Keratinocyte (primary cell): ENCODE measurements at regions not wholly inside any gene's neighbourhood (a gene's known extent, or its start where the extent isn't known, plus 50 kb on each side); places are given as distances from the start of the nearest gene placed in this dataset.
A peak's percentile ranks its signal among the peaks of the same experiment; 100 is the strongest.

Experiments used
- DNase-seq: peaks from one replicate; pipeline ENCODE4 v3.0.0-alpha.2; 2011; ENCODE audit warnings: low read depth, missing footprints, low spot score
- FAIRE-seq: peaks from 2 replicates; lab custom pipeline; 2011; peaks lifted over from hg19 to GRCh38; lab: Jason Lieb, UNC
- H2AFZ ChIP-seq: 2 replicates; pipeline ENCODE4 v1.6.0; 2012; ENCODE audit warnings: low read length, control low read depth, inconsistent platforms; ENCODE audit not compliant: control insufficient read depth
- H3K27ac ChIP-seq: 2 replicates; pipeline ENCODE4 v1.5.1; 2011; ENCODE audit warnings: low read length; ENCODE audit not compliant: control insufficient read depth, insufficient read depth
- H3K27me3 ChIP-seq: 3 replicates; pipeline ENCODE4 v1.6.0; 2011; ENCODE audit warnings: low read length; ENCODE audit not compliant: control insufficient read depth, insufficient read depth; ENCODE audit errors: extremely low read depth
- H3K36me3 ChIP-seq, 2 experiments: 2 replicates in 1 of 2; 3 replicates in 1 of 2; pipeline ENCODE4 v1.5.1; 2011; ENCODE audit warnings: low read length in 2 of 2, mild to moderate bottlenecking in 1 of 2; ENCODE audit not compliant: control insufficient read depth in 2 of 2, insufficient read depth in 2 of 2; ENCODE audit errors: extremely low read depth in 1 of 2
- H3K4me1 ChIP-seq: 3 replicates; pipeline ENCODE4 v1.5.1; 2011; ENCODE audit warnings: low read length; ENCODE audit not compliant: control insufficient read depth, insufficient read depth; ENCODE audit errors: extremely low read depth
- H3K4me2 ChIP-seq: 3 replicates; pipeline ENCODE4 v1.6.0; 2011; ENCODE audit warnings: low read depth, low read length; ENCODE audit not compliant: control insufficient read depth, insufficient read depth; ENCODE audit errors: extremely low read depth
- H3K4me3 ChIP-seq, 3 experiments: fragments of 200-600 bp in 1 of 3; sonication (generic) in 1 of 3; 2 replicates in 2 of 3; 3 replicates in 1 of 3; pipeline ENCODE4 v1.5.1; 2011 to 2016; ENCODE audit warnings: low read length in 3 of 3, mild to moderate bottlenecking in 3 of 3, control low read depth in 2 of 3, inconsistent platforms in 1 of 3, low read depth in 1 of 3, mixed read lengths in 1 of 3, mixed run types in 1 of 3, moderate library complexity in 1 of 3; ENCODE audit not compliant: control insufficient read depth in 2 of 3, insufficient read depth in 2 of 3; ENCODE audit errors: extremely low read depth in 1 of 3
- H3K79me2 ChIP-seq: 2 replicates; pipeline ENCODE4 v1.6.0; 2012; ENCODE audit warnings: low read length; ENCODE audit not compliant: control insufficient read depth, insufficient read depth
- H3K9ac ChIP-seq: 3 replicates; pipeline ENCODE4 v1.6.0; 2011; ENCODE audit warnings: low read length; ENCODE audit not compliant: control insufficient read depth, insufficient read depth; ENCODE audit errors: extremely low read depth
- H3K9me1 ChIP-seq: 3 replicates; pipeline ENCODE4 v1.6.0; 2011; ENCODE audit warnings: low read length; ENCODE audit not compliant: control insufficient read depth, insufficient read depth; ENCODE audit errors: extremely low read depth
- H3K9me3 ChIP-seq: 2 replicates; pipeline ENCODE4 v1.5.1; 2012; ENCODE audit warnings: low read depth, low read length; ENCODE audit not compliant: control insufficient read depth
- H4K20me1 ChIP-seq: 3 replicates; pipeline ENCODE4 v1.6.0; 2011; ENCODE audit warnings: low read length; ENCODE audit not compliant: control insufficient read depth, insufficient read depth; ENCODE audit errors: extremely low read depth
- EZH2 ChIP-seq: IDR thresholded peaks from one replicate; pipeline ENCODE4 v1.6.1; 2012; ENCODE audit warnings: inconsistent platforms, mild to moderate bottlenecking, low read length, moderate library complexity
- dilution Hi-C: fragments of 300-500 bp; cut with MboI; formaldehyde crosslinking; loops from one replicate; pipeline ENCODE4 v1.7.0; 2020; ENCODE audit warnings: low sequenced_read_pairs; ENCODE audit not compliant: extremely low pct_ligation_motif_present
- TF ChIP-seq, protein P1 (sequence below), 3 experiments: IDR thresholded peaks in 1 of 3; conservative IDR thresholded peaks in 1 of 3; optimal IDR thresholded peaks in 1 of 3; 2 replicates in 2 of 3; 3 replicates in 1 of 3; pipeline versions ENCODE3 to v1.5.1; 2011; ENCODE audit warnings: low read length in 3 of 3, mild to moderate bottlenecking in 3 of 3, moderate library complexity in 2 of 3, control low read depth in 1 of 3, inconsistent platforms in 1 of 3; ENCODE audit not compliant: insufficient read depth in 2 of 3; ENCODE audit errors: extremely low read depth in 1 of 3

DNA sequence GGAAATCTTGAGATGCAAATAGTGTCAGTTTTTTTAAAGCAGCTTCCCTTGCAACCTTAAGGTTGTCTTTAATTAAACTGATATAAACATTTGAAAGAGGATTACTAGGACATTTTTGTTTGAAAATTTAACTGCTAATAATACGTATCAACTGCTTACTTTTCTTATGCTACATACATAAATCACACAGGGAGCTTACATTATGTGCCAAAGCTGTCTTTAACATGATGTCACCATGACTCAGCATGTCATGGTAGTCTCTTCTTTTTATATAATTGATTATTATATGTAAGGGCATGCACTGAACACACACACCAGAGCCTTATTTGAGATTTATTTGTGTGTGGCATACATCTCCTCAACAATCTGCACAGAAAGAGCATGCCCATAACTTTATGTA, 63.0 kb upstream of the PTHLH start:
- H3K4me3 ChIP-seq, result no peak overlapping the region
- H3K27ac ChIP-seq, result peak overlapping the region; percentile 100
- DNase-seq (no peak), FAIRE-seq (peak; percentile 77)
- no peak overlapping the region for H2AFZ ChIP-seq
- peak overlapping the region; percentile 58 for H3K4me2 ChIP-seq
- no peaks in the 10 kb centered on the region for H3K9me3 ChIP-seq
- H3K9me1 ChIP-seq, result no peaks in the 10 kb centered on the region
- H3K4me1 ChIP-seq, result peaks cover 41% of the 10 kb centered on the region
- H3K27me3 ChIP-seq, result no peaks in the 10 kb centered on the region
- H4K20me1 ChIP-seq, result no peaks in the 10 kb centered on the region
- dilution Hi-C loops, result no loop called here
- no peaks in the 10 kb centered on the region for H3K36me3 ChIP-seq
- no peaks in the 10 kb centered on the region for H3K79me2 ChIP-seq
- TF ChIP-seq, protein P1, sequence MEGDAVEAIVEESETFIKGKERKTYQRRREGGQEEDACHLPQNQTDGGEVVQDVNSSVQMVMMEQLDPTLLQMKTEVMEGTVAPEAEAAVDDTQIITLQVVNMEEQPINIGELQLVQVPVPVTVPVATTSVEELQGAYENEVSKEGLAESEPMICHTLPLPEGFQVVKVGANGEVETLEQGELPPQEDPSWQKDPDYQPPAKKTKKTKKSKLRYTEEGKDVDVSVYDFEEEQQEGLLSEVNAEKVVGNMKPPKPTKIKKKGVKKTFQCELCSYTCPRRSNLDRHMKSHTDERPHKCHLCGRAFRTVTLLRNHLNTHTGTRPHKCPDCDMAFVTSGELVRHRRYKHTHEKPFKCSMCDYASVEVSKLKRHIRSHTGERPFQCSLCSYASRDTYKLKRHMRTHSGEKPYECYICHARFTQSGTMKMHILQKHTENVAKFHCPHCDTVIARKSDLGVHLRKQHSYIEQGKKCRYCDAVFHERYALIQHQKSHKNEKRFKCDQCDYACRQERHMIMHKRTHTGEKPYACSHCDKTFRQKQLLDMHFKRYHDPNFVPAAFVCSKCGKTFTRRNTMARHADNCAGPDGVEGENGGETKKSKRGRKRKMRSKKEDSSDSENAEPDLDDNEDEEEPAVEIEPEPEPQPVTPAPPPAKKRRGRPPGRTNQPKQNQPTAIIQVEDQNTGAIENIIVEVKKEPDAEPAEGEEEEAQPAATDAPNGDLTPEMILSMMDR (optimal IDR thresholded peaks at IDR 0.05 in 1 of 3, IDR thresholded peaks at IDR 0.05 in 1 of 3, conservative IDR thresholded peaks at IDR 0.05 in 1 of 3; ENCODE audit: extremely low read depth in 1 of 3, insufficient read depth in 2 of 3, low read length in 3 of 3), result no peak
- no peak for TF ChIP-seq EZH2
- H3K9ac ChIP-seq, result peak overlapping the region; percentile 83

GRCh38 chr12:28036940-28037339, 64.4 kb upstream of the PTHLH start:
- FAIRE-seq (peak; percentile 84), DNase-seq (no peak)
- H4K20me1 ChIP-seq, result no peaks in the 10 kb centered on the region
- no peaks in the 10 kb centered on the region for H3K79me2 ChIP-seq
- H3K36me3 ChIP-seq, result no peaks in the 10 kb centered on the region
- H3K4me2 ChIP-seq, result no peak overlapping the region
- dilution Hi-C loops, result no loop called here
- TF ChIP-seq EZH2, result no peak
- TF ChIP-seq, protein P1 (optimal IDR thresholded peaks at IDR 0.05 in 1 of 3, IDR thresholded peaks at IDR 0.05 in 1 of 3, conservative IDR thresholded peaks at IDR 0.05 in 1 of 3; ENCODE audit: extremely low read depth in 1 of 3, insufficient read depth in 2 of 3, low read length in 3 of 3), result no peak
- no peaks in the 10 kb centered on the region for H3K9me1 ChIP-seq
- H3K4me3 ChIP-seq, result no peak overlapping the region
- no peak overlapping the region for H3K9ac ChIP-seq
- no peak overlapping the region for H2AFZ ChIP-seq
- H3K9me3 ChIP-seq, result no peaks in the 10 kb centered on the region
- H3K27me3 ChIP-seq, result no peaks in the 10 kb centered on the region
- no peak overlapping the region for H3K27ac ChIP-seq
- H3K4me1 ChIP-seq, result peaks cover 39% of the 10 kb centered on the region
